Lower leg skin (tissue), 4 donors: ENCODE measurements at regions not wholly inside any gene's neighbourhood (a gene's known extent, or its start where the extent isn't known, plus 50 kb on each side); places are given as distances from the start of the nearest gene placed in this dataset.

Source experiments
- DNase-seq, 2 donors: peaks; one replicate each; pipeline ENCODE4 v3.0.0-alpha.2; 2019; ENCODE audit warnings: low spot score in 2 of 2
- H3K4me3 ChIP-seq: fragments of 200-600 bp; sonication (generic); 2 replicates; pipeline ENCODE4 v1.5.1; 2017; ENCODE audit warnings: mild to moderate bottlenecking, low read depth; ENCODE audit not compliant: poor library complexity, severe bottlenecking
- POLR2A ChIP-seq, 2 donors: fragments of 450-650 bp; IDR thresholded peaks; one replicate each; pipeline ENCODE4 v1.6.1; 2016 to 2017; ENCODE audit warnings: antibody characterized with exemption in 2 of 2, mild to moderate bottlenecking in 1 of 2, moderate library complexity in 1 of 2
- WGBS, 2 donors: methylation state at CpG; one replicate each; pipeline ENCODE4 v1.1.5; 2018; 5-methylcytosine and 5-hydroxymethylcytosine counted together
- intact Hi-C: fragments of 100-400 bp; cut with DNase I; formaldehyde crosslinking; loops from one replicate; pipeline ENCODE4 v1.15.0; 2023; ENCODE audit warnings: low total_unique reads
- TF ChIP-seq, protein P1 (sequence below), 3 donors: fragments of 450-650 bp; IDR thresholded peaks; one replicate each; pipeline ENCODE4 v1.5.1; 2016; ENCODE audit warnings: antibody characterized with exemption in 3 of 3, mild to moderate bottlenecking in 3 of 3, moderate library complexity in 2 of 3

DNA sequence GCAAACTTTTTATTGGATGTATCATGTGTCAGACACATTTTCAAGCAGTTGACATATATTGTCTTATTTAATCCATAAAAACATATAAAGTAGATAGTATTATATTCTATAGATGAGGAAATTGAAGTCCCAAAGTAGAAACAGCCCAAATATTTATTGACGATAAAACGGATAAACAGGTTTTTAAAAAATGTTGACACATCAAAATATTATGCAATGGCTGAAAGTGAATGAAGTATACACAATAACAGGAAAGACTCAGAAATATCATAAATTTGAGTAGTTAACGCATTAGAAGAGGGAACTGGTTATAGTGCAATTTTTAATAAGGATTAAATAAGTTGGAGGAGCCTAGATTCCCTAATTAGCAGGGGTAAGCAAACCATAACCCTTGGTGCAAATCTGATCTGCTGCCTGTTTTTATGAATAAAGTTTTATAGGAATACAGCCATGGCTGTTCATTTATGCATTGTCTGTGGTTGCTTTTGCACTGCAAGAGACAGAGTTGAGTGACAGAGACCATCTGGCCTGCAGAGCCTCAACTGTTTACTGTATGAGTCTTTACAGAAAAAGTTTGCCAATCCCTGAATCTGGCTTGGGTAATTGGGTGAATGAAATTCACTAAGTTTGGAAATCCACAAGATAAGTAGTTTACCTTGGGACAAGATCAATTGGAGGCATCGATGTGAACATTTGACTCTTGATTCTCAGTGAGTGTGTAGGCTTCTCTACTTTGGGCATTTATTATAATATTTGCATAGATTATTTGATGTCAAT, 50.6 kb upstream of the EXOC2 start:
- H3K4me3 ChIP-seq = no peak overlapping the region
- WGBS, 2 donors = 69 to 90% methylated on average over 4 of the region's 4 CpGs
- intact Hi-C loops = no loop called here
- no peak for DNase-seq
- TF ChIP-seq, protein P1, sequence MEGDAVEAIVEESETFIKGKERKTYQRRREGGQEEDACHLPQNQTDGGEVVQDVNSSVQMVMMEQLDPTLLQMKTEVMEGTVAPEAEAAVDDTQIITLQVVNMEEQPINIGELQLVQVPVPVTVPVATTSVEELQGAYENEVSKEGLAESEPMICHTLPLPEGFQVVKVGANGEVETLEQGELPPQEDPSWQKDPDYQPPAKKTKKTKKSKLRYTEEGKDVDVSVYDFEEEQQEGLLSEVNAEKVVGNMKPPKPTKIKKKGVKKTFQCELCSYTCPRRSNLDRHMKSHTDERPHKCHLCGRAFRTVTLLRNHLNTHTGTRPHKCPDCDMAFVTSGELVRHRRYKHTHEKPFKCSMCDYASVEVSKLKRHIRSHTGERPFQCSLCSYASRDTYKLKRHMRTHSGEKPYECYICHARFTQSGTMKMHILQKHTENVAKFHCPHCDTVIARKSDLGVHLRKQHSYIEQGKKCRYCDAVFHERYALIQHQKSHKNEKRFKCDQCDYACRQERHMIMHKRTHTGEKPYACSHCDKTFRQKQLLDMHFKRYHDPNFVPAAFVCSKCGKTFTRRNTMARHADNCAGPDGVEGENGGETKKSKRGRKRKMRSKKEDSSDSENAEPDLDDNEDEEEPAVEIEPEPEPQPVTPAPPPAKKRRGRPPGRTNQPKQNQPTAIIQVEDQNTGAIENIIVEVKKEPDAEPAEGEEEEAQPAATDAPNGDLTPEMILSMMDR (IDR thresholded peaks at IDR 0.05) = no peak
- no peak for TF ChIP-seq POLR2A (IDR thresholded peaks at IDR 0.05)
